HuH-7 (cell line): ENCODE measurements at regions not wholly inside any gene's neighbourhood (a gene's known extent, or its start where the extent isn't known, plus 50 kb on each side); places are given as distances from the start of the nearest gene placed in this dataset.

Experiments
- DNase-seq: peaks from one replicate; pipeline ENCODE4 v3.0.0; 2011; ENCODE audit warnings: low spot score

- DNase-seq, result no peak
Measured at GRCh38 chr4:22873899-22874298, 181.2 kb downstream of the GBA3 start.

GRCh38 chr4:22870847-22871449 is 178.2 kb downstream of the GBA3 start:
- no peak for DNase-seq

- peak; percentile 18 for DNase-seq
Measured at GRCh38 chr4:22869235-22869634, 176.5 kb downstream of the GBA3 start.
